ENCODE measurements at regions not wholly inside any gene's neighbourhood (a gene's known extent, or its start where the extent isn't known, plus 50 kb on each side); places are given as distances from the start of the nearest gene placed in this dataset.

GRCh38 chr14:97024300-97024699, 227.1 kb downstream of the VRK1 start:
- H3K27me3 ChIP-seq (ENCODE audit: control insufficient read depth, insufficient read depth, low read length) = no peaks in the 10 kb centered on the region
- H3K4me1 ChIP-seq (ENCODE audit: control insufficient read depth in 2 of 3, insufficient read depth in 2 of 3, low read depth in 1 of 3, low read length in 3 of 3) = no peaks in the 10 kb centered on the region
- TF ChIP-seq CTCF (IDR thresholded peaks at IDR 0.05; ENCODE audit: borderline replicate concordance, extremely low read depth, insufficient read depth) = no peak
- DNase-seq (no peak), FAIRE-seq (no peak)
- peaks cover 0 to 3% (median 0%) of the 10 kb centered on the region in 3 donors for H3K9me3 ChIP-seq (ENCODE audit: control insufficient read depth in 2 of 3, insufficient read depth in 1 of 3, low read length in 3 of 3)
- H3K36me3 ChIP-seq (ENCODE audit: control insufficient read depth in 2 of 3, insufficient read depth in 3 of 3, low read length in 3 of 3) = no peaks in the 10 kb centered on the region
- H3K9ac ChIP-seq (ENCODE audit: low read length in 3 of 3) = no peak overlapping the region
- intact Hi-C loops (cut with DNase I) = no loop called here
- no peak overlapping the region for H3K27ac ChIP-seq (ENCODE audit: low read depth in 2 of 2, low read length in 2 of 2)
- H3K4me3 ChIP-seq (ENCODE audit: low read length in 3 of 3) = no peak overlapping the region

- Histone ChIP-seq H3K27me3 (ENCODE audit: control insufficient read depth, insufficient read depth, low read length) (no peaks in the 10 kb centered on the region), H3K4me1 (ENCODE audit: control insufficient read depth in 2 of 3, insufficient read depth in 2 of 3, low read depth in 1 of 3, low read length in 3 of 3) (no peaks in the 10 kb centered on the region), H3K9me3 (ENCODE audit: control insufficient read depth in 2 of 3, insufficient read depth in 1 of 3, low read length in 3 of 3) (peaks cover 0 to 3% (median 0%) of the 10 kb centered on the region in 3 donors), H3K9ac (ENCODE audit: low read length in 3 of 3) (no peak overlapping the region), H3K4me3 (ENCODE audit: low read length in 3 of 3) (no peak overlapping the region), H3K27ac (ENCODE audit: low read depth in 2 of 2, low read length in 2 of 2) (no peak overlapping the region), H3K36me3 (ENCODE audit: control insufficient read depth in 2 of 3, insufficient read depth in 3 of 3, low read length in 3 of 3) (no peaks in the 10 kb centered on the region)
- intact Hi-C loops (cut with DNase I) = no loop called here
- DNase-seq (no peak), FAIRE-seq (no peak)
- TF ChIP-seq CTCF (IDR thresholded peaks at IDR 0.05; ENCODE audit: borderline replicate concordance, extremely low read depth, insufficient read depth) = no peak
Observed at GRCh38 chr14:97025722-97026121, 228.5 kb downstream of the VRK1 start.

GRCh38 chr14:97027256-97027999, 230.2 kb downstream of the VRK1 start:
- Histone ChIP-seq H3K4me1 (ENCODE audit: control insufficient read depth in 2 of 3, insufficient read depth in 2 of 3, low read depth in 1 of 3, low read length in 3 of 3) (no peaks in the 10 kb centered on the region), H3K9ac (ENCODE audit: low read length in 3 of 3) (no peak overlapping the region), H3K27me3 (ENCODE audit: control insufficient read depth, insufficient read depth, low read length) (peaks cover 2% of the 10 kb centered on the region), H3K9me3 (ENCODE audit: control insufficient read depth in 2 of 3, insufficient read depth in 1 of 3, low read length in 3 of 3) (no peaks in the 10 kb centered on the region), H3K36me3 (ENCODE audit: control insufficient read depth in 2 of 3, insufficient read depth in 3 of 3, low read length in 3 of 3) (no peaks in the 10 kb centered on the region), H3K4me3 (ENCODE audit: low read length in 3 of 3) (no peak overlapping the region), H3K27ac (ENCODE audit: low read depth in 2 of 2, low read length in 2 of 2) (no peak overlapping the region)
- no peak for FAIRE-seq
- no peak for TF ChIP-seq CTCF (IDR thresholded peaks at IDR 0.05; ENCODE audit: borderline replicate concordance, extremely low read depth, insufficient read depth)
- DNase-seq = no peak
- intact Hi-C loops (cut with DNase I) = no loop called here

- H3K4me1 ChIP-seq (ENCODE audit: control insufficient read depth in 2 of 3, insufficient read depth in 2 of 3, low read depth in 1 of 3, low read length in 3 of 3) = no peaks in the 10 kb centered on the region
- H3K27me3 ChIP-seq (ENCODE audit: control insufficient read depth, insufficient read depth, low read length) = peaks cover 6% of the 10 kb centered on the region
- H3K4me3 ChIP-seq (ENCODE audit: low read length in 3 of 3) = no peak overlapping the region
- intact Hi-C loops (cut with DNase I) = no loop called here
- H3K9me3 ChIP-seq (ENCODE audit: control insufficient read depth in 2 of 3, insufficient read depth in 1 of 3, low read length in 3 of 3) = no peaks in the 10 kb centered on the region
- TF ChIP-seq CTCF (IDR thresholded peaks at IDR 0.05; ENCODE audit: borderline replicate concordance, extremely low read depth, insufficient read depth) = no peak
- FAIRE-seq (no peak), DNase-seq (no peak)
- H3K36me3 ChIP-seq (ENCODE audit: control insufficient read depth in 2 of 3, insufficient read depth in 3 of 3, low read length in 3 of 3) = no peaks in the 10 kb centered on the region
- H3K27ac ChIP-seq (ENCODE audit: low read depth in 2 of 2, low read length in 2 of 2) = no peak overlapping the region
- no peak overlapping the region for H3K9ac ChIP-seq (ENCODE audit: low read length in 3 of 3)
Observed at GRCh38 chr14:97028382-97028781, 231.2 kb downstream of the VRK1 start.

All from kidney (tissue), 13 donors.